ENCODE measurements at regions not wholly inside any gene's neighbourhood (a gene's known extent, or its start where the extent isn't known, plus 50 kb on each side); places are given as distances from the start of the nearest gene placed in this dataset.

- no peak overlapping the region for H2AFZ ChIP-seq (ENCODE audit: control insufficient read depth, low read depth, low read length)
- H3K4me1 ChIP-seq (ENCODE audit: control insufficient read depth, insufficient read depth, low read length), result no peaks in the 10 kb centered on the region
- H3K27me3 ChIP-seq (replicated peaks in 1 of 2; ENCODE audit: control insufficient read depth in 2 of 2, insufficient read depth in 2 of 2, low read length in 1 of 2), result no peaks in the 10 kb centered on the region
- H3K27ac ChIP-seq (ENCODE audit: control insufficient read depth, insufficient read depth), result no peak overlapping the region
- ChIA-PET RAD21 (ENCODE audit: unreplicated experiment) (interaction anchor here (0.6 kb wide), 1 partner anchor 26 kb away, joined by 3 read pairs; no protein-coding TSS in a partner anchor), POLR2A (interaction anchor here (1.3 kb wide), 1 partner anchor 9 kb away, joined by 4 read pairs; no protein-coding TSS in a partner anchor), CTCF (interaction anchor here (1.2 kb wide), 1 partner anchor 36 kb away, joined by 4 read pairs; no protein-coding TSS in a partner anchor), SMC1A (ENCODE audit: uncharacterized antibody, unreplicated experiment) (no interaction called here)
- TF ChIP-seq NR2C1 (IDR thresholded peaks at IDR 0.05) (no peak), ZSCAN29 (IDR thresholded peaks at IDR 0.05) (no peak), MYC (IDR thresholded peaks at IDR 0.05; ENCODE audit: insufficient read depth, insufficient read length, insufficient replicate concordance, low read length, severe bottlenecking) (no peak), SIN3A (IDR thresholded peaks at IDR 0.05; ENCODE audit: low read depth, low read length) (no peak), RAD51 (IDR thresholded peaks at IDR 0.05) (no peak), POLR2A (IDR thresholded peaks at IDR 0.05; ENCODE audit: low read depth, low read length) (no peak)
- no peaks in the 10 kb centered on the region for H3K36me3 ChIP-seq (ENCODE audit: control insufficient read depth in 2 of 2, insufficient read depth in 2 of 2, low read length in 1 of 2)
- no peak overlapping the region for H3K4me3 ChIP-seq
- no TSS peak for BruUV-seq (replicated peaks)
- H3K79me2 ChIP-seq (ENCODE audit: control insufficient read depth, insufficient read depth, low read length), result no peaks in the 10 kb centered on the region
- ATAC-seq (no peak), DNase-seq (ENCODE audit: low read depth, low spot score) (no peak), FAIRE-seq (no peak)
- no peak overlapping the region for H3K9ac ChIP-seq (ENCODE audit: control insufficient read depth, insufficient read depth, low read length)
- H3K4me2 ChIP-seq (ENCODE audit: control insufficient read depth, insufficient read depth), result no peak overlapping the region
- in situ Hi-C loops (cut with MboI), result no loop called here
- intact Hi-C loops (cut with micrococcal nuclease; ENCODE audit: unreplicated experiment), result no loop called here
- WGBS (ENCODE audit: insufficient coverage, insufficient replicate concordance, low lambda C conversion rate, missing lambda C conversion rate), result 95% methylated on average over 1 of the region's 1 CpG
- no peaks in the 10 kb centered on the region for H4K20me1 ChIP-seq (ENCODE audit: control insufficient read depth, insufficient read depth)
- no peaks in the 10 kb centered on the region for H3K9me3 ChIP-seq (replicated peaks; ENCODE audit: control insufficient read depth, insufficient read depth, low read length)
These were observed 128.6 kb upstream of the ELL2 start for GRCh38 chr5:96090215-96090614.

- Histone ChIP-seq H3K4me1 (ENCODE audit: control insufficient read depth, insufficient read depth, low read length) (no peaks in the 10 kb centered on the region), H3K36me3 (ENCODE audit: control insufficient read depth in 2 of 2, insufficient read depth in 2 of 2, low read length in 1 of 2) (no peaks in the 10 kb centered on the region), H3K4me3 (no peak overlapping the region), H3K79me2 (ENCODE audit: control insufficient read depth, insufficient read depth, low read length) (no peaks in the 10 kb centered on the region), H3K4me2 (ENCODE audit: control insufficient read depth, insufficient read depth) (no peak overlapping the region), H4K20me1 (ENCODE audit: control insufficient read depth, insufficient read depth) (no peaks in the 10 kb centered on the region), H3K9ac (ENCODE audit: control insufficient read depth, insufficient read depth, low read length) (no peak overlapping the region), H3K9me3 (replicated peaks; ENCODE audit: control insufficient read depth, insufficient read depth, low read length) (no peaks in the 10 kb centered on the region), H3K27me3 (replicated peaks in 1 of 2; ENCODE audit: control insufficient read depth in 2 of 2, insufficient read depth in 2 of 2, low read length in 1 of 2) (no peaks in the 10 kb centered on the region), H2AFZ (ENCODE audit: control insufficient read depth, low read depth, low read length) (no peak overlapping the region), H3K27ac (ENCODE audit: control insufficient read depth, insufficient read depth) (no peak overlapping the region)
- intact Hi-C loops (cut with micrococcal nuclease; ENCODE audit: unreplicated experiment) (no loop called here), in situ Hi-C loops (cut with MboI) (no loop called here)
- no TSS peak for BruUV-seq (replicated peaks)
- ChIA-PET POLR2A (interaction anchor here (0.5 to 0.6 kb wide), 2 partner anchors 14 to 125 kb away, joined by 3 to 4 read pairs; no protein-coding TSS in a partner anchor), SMC1A (ENCODE audit: uncharacterized antibody, unreplicated experiment) (no interaction called here), CTCF (no interaction called here), RAD21 (ENCODE audit: unreplicated experiment) (no interaction called here)
- no peak for TF ChIP-seq POU2F2 (IDR thresholded peaks at IDR 0.05; ENCODE audit: borderline replicate concordance, low read depth, low read length)
- no peak for TF ChIP-seq IKZF1 (conservative IDR thresholded peaks at IDR 0.05)
- TF ChIP-seq, protein P1, sequence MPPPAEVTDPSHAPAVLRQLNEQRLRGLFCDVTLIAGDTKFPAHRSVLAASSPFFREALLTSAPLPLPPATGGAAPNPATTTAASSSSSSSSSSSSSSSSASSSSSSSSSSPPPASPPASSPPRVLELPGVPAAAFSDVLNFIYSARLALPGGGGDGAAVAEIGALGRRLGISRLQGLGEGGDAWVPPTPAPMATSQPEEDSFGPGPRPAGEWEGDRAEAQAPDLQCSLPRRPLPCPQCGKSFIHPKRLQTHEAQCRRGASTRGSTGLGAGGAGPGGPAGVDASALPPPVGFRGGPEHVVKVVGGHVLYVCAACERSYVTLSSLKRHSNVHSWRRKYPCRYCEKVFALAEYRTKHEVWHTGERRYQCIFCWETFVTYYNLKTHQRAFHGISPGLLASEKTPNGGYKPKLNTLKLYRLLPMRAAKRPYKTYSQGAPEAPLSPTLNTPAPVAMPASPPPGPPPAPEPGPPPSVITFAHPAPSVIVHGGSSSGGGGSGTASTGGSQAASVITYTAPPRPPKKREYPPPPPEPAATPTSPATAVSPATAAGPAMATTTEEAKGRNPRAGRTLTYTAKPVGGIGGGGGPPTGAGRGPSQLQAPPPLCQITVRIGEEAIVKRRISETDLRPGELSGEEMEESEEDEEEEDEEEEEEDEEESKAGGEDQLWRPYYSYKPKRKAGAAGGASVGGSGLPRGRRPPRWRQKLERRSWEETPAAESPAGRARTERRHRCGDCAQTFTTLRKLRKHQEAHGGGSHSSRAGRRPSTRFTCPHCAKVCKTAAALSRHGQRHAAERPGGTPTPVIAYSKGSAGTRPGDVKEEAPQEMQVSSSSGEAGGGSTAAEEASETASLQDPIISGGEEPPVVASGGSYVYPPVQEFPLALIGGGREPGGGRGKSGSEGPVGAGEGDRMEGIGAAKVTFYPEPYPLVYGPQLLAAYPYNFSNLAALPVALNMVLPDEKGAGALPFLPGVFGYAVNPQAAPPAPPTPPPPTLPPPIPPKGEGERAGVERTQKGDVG (CRISPR knock-in tag; IDR thresholded peaks at IDR 0.05), result no peak
- ATAC-seq, result no peak
- no peak for FAIRE-seq
- DNase-seq (ENCODE audit: low read depth, low spot score), result no peak
- WGBS (ENCODE audit: insufficient coverage, insufficient replicate concordance, low lambda C conversion rate, missing lambda C conversion rate), result 66% methylated on average over 4 of the region's 4 CpGs
These were observed 127.3 kb upstream of the ELL2 start for GRCh38 chr5:96088706-96089498.
